OCI-LY7 (cell line): ENCODE measurements at regions not wholly inside any gene's neighbourhood (a gene's known extent, or its start where the extent isn't known, plus 50 kb on each side); places are given as distances from the start of the nearest gene placed in this dataset.

Source experiments
- CTCF ChIP-seq: fragments of 200-600 bp; sonication (generic); conservative IDR thresholded peaks from 2 replicates; pipeline ENCODE4 v1.5.1; 2014; ENCODE audit warnings: mild to moderate bottlenecking, antibody characterized with exemption, low read length, moderate library complexity, mixed read lengths
- EZH2phosphoT487 ChIP-seq: fragments of 200-600 bp; sonication (generic); IDR thresholded peaks from 2 replicates; pipeline ENCODE4 v1.6.1; 2018; ENCODE audit warnings: low read depth, borderline replicate concordance, mild to moderate bottlenecking, mixed run types, antibody characterized with exemption, low read length, moderate library complexity, mixed read lengths

GRCh38 chr5:56638768-56639238, 176.5 kb upstream of the MAP3K1 start:
- no peak for TF ChIP-seq CTCF
- no peak for TF ChIP-seq EZH2phosphoT487
